A673 (cell line): ENCODE measurements at regions not wholly inside any gene's neighbourhood (a gene's known extent, or its start where the extent isn't known, plus 50 kb on each side); places are given as distances from the start of the nearest gene placed in this dataset.

ENCODE experiments used
- BruUV-seq: library from RNA; stranded (reverse); fragments of 400-500 nt; replicated peaks from 2 replicates; lab custom pipeline; 2021; lab: Mats Ljungman, UMichigan
- CTCF ChIA-PET: fragments of 300-600 bp; sonication (Branson Sonifier 250); formaldehyde crosslinking; loops from one replicate; lab custom pipeline; 2022; ENCODE audit warnings: antibody characterized with exemption; lab: Charles Lee
- POLR2A ChIA-PET: fragments of 300-600 bp; sonication (Branson Sonifier 250); formaldehyde crosslinking; loops from one replicate; lab custom pipeline; 2022; ENCODE audit warnings: antibody characterized with exemption; ENCODE audit not compliant: low non-redundant PET; lab: Charles Lee
- DNase-seq: peaks from one replicate; pipeline ENCODE4 v3.0.0-alpha.2; 2015; ENCODE audit warnings: low spot score
- H3K27ac ChIP-seq: fragments of 200-600 bp; sonication (generic); 2 replicates; pipeline ENCODE4 v1.5.1; 2016; ENCODE audit warnings: mixed run types, low read depth, mild to moderate bottlenecking, mixed read lengths, antibody characterized with exemption, low read length; ENCODE audit not compliant: poor library complexity, severe bottlenecking
- H3K27me3 ChIP-seq: fragments of 200-600 bp; sonication (generic); replicated peaks from 2 replicates; pipeline ENCODE4 v1.6.1; 2017; ENCODE audit warnings: mixed run types, low read depth, mild to moderate bottlenecking, mixed read lengths, antibody characterized with exemption, low read length; ENCODE audit not compliant: insufficient read depth, poor library complexity
- H3K36me3 ChIP-seq: fragments of 200-600 bp; sonication (generic); 2 replicates; pipeline ENCODE4 v1.6.1; 2016; ENCODE audit warnings: mixed run types, mild to moderate bottlenecking, mixed read lengths, antibody characterized with exemption, low read length; ENCODE audit not compliant: insufficient read depth, poor library complexity, severe bottlenecking
- H3K4me1 ChIP-seq: fragments of 200-600 bp; sonication (generic); 2 replicates; pipeline ENCODE4 v1.6.1; 2017; ENCODE audit warnings: mixed run types, mild to moderate bottlenecking, mixed read lengths, antibody characterized with exemption, low read length; ENCODE audit not compliant: insufficient read depth, poor library complexity, severe bottlenecking
- H3K4me3 ChIP-seq: fragments of 200-600 bp; sonication (generic); 2 replicates; pipeline ENCODE4 v1.5.1; 2016; ENCODE audit warnings: low read depth, mixed run types, mild to moderate bottlenecking, mixed read lengths, low read length; ENCODE audit not compliant: poor library complexity, severe bottlenecking
- H3K9me3 ChIP-seq: fragments of 200-600 bp; sonication (generic); 2 replicates; pipeline ENCODE4 v1.6.1; 2016; ENCODE audit warnings: mixed run types, low read depth, mild to moderate bottlenecking, mixed read lengths, antibody characterized with exemption, low read length; ENCODE audit not compliant: poor library complexity, severe bottlenecking
- EZH2 ChIP-seq: fragments of 200-600 bp; sonication (generic); IDR thresholded peaks from 2 replicates; pipeline ENCODE4 v1.6.1; 2017; ENCODE audit warnings: borderline replicate concordance, low read depth, mild to moderate bottlenecking, mixed read lengths, antibody characterized with exemption, low read length; ENCODE audit not compliant: poor library complexity, severe bottlenecking
- intact Hi-C: fragments of 100-400 bp; cut with micrococcal nuclease; formaldehyde crosslinking; loops from one replicate; pipeline ENCODE4 v1.10.0; 2022; ENCODE audit not compliant: unreplicated experiment
- TF ChIP-seq, protein P1 (sequence below): fragments of 300-800, 200-600 bp; sonication (generic); conservative IDR thresholded peaks from 2 replicates; pipeline ENCODE4 v1.5.1; 2017; ENCODE audit warnings: low read depth, mild to moderate bottlenecking, antibody characterized with exemption, low read length, moderate library complexity, mixed read lengths

DNA sequence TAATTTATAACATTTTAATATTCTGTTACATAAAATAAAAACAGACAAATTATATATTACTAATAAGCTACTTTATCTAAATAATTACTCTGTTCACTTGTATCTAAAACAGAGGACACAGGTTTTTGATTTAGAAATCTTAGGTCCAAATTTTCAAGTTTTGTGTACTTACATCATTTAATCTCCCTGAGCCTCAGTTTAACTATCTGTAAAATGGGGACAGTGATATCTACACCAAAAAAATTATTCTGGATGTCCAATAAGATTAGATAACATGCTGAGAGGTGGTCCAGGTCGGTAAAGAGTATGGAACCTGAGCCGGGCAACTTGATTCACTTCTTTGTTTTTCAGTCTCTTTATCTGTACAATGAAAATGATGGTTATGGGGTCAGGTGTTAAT lies 263.8 kb upstream of the CDIN1 start:
- ChIA-PET CTCF (no interaction called here), POLR2A (no interaction called here)
- TF ChIP-seq, protein P1, sequence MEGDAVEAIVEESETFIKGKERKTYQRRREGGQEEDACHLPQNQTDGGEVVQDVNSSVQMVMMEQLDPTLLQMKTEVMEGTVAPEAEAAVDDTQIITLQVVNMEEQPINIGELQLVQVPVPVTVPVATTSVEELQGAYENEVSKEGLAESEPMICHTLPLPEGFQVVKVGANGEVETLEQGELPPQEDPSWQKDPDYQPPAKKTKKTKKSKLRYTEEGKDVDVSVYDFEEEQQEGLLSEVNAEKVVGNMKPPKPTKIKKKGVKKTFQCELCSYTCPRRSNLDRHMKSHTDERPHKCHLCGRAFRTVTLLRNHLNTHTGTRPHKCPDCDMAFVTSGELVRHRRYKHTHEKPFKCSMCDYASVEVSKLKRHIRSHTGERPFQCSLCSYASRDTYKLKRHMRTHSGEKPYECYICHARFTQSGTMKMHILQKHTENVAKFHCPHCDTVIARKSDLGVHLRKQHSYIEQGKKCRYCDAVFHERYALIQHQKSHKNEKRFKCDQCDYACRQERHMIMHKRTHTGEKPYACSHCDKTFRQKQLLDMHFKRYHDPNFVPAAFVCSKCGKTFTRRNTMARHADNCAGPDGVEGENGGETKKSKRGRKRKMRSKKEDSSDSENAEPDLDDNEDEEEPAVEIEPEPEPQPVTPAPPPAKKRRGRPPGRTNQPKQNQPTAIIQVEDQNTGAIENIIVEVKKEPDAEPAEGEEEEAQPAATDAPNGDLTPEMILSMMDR, result no peak
- TF ChIP-seq EZH2, result no peak
- intact Hi-C loops, result no loop called here
- DNase-seq, result no peak
- no peaks in the 10 kb centered on the region for H3K9me3 ChIP-seq
- H3K4me1 ChIP-seq, result no peaks in the 10 kb centered on the region
- no peak overlapping the region for H3K4me3 ChIP-seq
- BruUV-seq, result no TSS peak
- H3K27me3 ChIP-seq, result no peaks in the 10 kb centered on the region
- H3K36me3 ChIP-seq, result no peaks in the 10 kb centered on the region
- no peak overlapping the region for H3K27ac ChIP-seq

DNA sequence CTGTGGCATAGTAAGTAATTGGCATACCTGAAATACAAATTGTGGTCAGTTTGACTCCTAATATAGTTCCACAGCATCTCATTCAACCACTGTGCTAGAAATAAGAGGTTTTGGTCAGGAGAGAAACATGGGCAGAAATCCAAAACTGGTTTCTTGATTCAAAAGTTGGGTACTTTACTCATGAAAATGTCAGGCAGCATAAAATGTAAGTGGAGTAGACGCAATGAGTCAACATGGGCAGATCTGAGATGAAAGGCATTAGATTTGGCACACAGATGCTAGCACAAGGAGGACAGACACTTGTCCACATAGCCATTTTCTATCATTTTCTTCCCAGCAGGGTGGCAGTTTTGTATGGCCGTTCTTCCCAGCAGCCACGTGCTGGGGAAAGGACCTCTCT lies 255.8 kb upstream of the CDIN1 start:
- no TSS peak for BruUV-seq
- POLR2A ChIA-PET, result no interaction called here

DNA sequence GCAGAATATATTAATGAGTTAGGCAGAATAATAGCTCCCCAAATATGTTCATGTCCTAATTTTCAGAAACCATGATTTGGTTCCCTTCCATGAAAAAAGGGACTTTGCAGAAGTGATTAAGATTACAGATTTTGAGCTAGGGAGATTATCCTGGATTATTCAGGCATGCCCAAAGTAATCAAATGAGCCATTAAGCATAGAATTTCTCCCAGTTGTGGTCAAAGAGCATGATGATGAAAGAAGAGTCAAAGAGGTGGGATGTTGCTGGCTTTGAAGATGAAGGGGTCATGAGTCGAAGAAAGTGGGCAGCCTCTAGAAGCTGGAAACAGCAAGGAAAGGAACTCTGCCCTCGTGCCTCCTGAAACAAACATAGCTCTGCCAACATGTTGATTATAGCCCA lies 254.2 kb upstream of the CDIN1 start:
- intact Hi-C loops, result no loop called here
- Histone ChIP-seq H3K4me1 (no peaks in the 10 kb centered on the region), H3K27ac (no peak overlapping the region), H3K27me3 (no peaks in the 10 kb centered on the region), H3K9me3 (no peaks in the 10 kb centered on the region), H3K4me3 (no peak overlapping the region), H3K36me3 (no peaks in the 10 kb centered on the region)
- no TSS peak for BruUV-seq
- POLR2A ChIA-PET, result no interaction called here
- DNase-seq, result no peak
- TF ChIP-seq, protein P1, result no peak
- TF ChIP-seq EZH2, result no peak
- CTCF ChIA-PET, result no interaction called here

More for the DNA sequence above, 255.8 kb upstream of the CDIN1 start:
- CTCF ChIA-PET, result no interaction called here
- H3K9me3 ChIP-seq, result no peaks in the 10 kb centered on the region
- no peaks in the 10 kb centered on the region for H3K36me3 ChIP-seq
- intact Hi-C loops, result no loop called here
- no peaks in the 10 kb centered on the region for H3K4me1 ChIP-seq
- TF ChIP-seq, protein P1, result no peak
- TF ChIP-seq EZH2, result no peak
- no peak overlapping the region for H3K4me3 ChIP-seq
- DNase-seq, result no peak
- no peaks in the 10 kb centered on the region for H3K27me3 ChIP-seq
- H3K27ac ChIP-seq, result no peak overlapping the region
